Neural cell (in vitro differentiated cells): ENCODE measurements at regions not wholly inside any gene's neighbourhood (a gene's known extent, or its start where the extent isn't known, plus 50 kb on each side); places are given as distances from the start of the nearest gene placed in this dataset.

Source experiments
- EP300 ChIP-seq: fragments of 450-650 bp; conservative IDR thresholded peaks from 2 replicates; pipeline ENCODE4 v1.6.1; 2014; ENCODE audit warnings: antibody characterized with exemption, mild to moderate bottlenecking, moderate library complexity; ENCODE audit not compliant: poor library complexity, severe bottlenecking
- TAF1 ChIP-seq: IDR thresholded peaks from 2 replicates; pipeline ENCODE4 v1.6.1; 2012; ENCODE audit warnings: low read depth

DNA sequence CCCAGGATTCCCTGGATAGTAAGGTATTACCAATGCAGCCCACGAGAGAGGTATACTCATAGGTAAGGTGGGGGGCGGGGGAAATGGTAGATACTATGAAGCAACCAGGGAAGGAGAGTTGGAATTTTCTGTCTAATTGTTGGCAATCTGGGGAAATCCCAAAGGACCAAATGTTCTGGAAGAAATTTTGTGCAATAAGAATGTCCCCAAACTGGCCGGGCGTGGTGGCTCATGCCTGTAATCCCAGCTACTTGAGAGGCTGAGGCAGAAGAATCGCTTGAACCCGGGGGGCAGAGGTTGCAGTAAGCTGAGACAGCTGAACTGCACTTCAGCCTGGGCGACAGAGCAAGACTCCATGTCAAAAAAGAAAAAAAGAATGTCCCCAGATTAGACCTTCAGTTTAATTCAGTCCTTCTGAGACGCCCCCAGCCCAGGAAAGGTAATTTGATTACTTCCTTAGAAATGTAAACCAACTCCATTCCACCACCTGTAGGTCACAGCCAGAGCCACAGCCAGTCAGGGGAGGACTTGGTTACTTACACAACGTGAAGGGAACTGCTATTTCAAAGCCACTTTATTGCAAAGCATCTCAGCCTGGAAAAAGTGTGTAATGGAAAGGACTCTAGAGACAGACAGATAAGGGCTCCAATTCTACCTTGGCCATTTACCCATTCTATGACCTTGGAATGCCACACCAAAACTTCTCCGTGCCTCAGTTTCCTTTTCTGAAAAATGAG is 50.0 kb upstream of the KLF4 start:
- TF ChIP-seq TAF1 (no peak), EP300 (no peak)
